ELF-1 (cell line): ENCODE measurements at regions not wholly inside any gene's neighbourhood (a gene's known extent, or its start where the extent isn't known, plus 50 kb on each side); places are given as distances from the start of the nearest gene placed in this dataset.
"Not testable (repeated sequence)": the region's sequence is repeated elsewhere in the genome, so short reads cannot be mapped to it uniquely, and the experiment has no call there.

ENCODE experiments used
- DNase-seq: peaks from one replicate; pipeline ENCODE4 v3.0.0-alpha.2; 2016; ENCODE audit warnings: low read depth, low spot score

- DNase-seq = no peak
Measured at GRCh38 chr7:34332006-34332405, 326.0 kb upstream of the NPSR1 start.

GRCh38 chr7:34333184-34333583 is 324.8 kb upstream of the NPSR1 start:
- DNase-seq = no peak

- DNase-seq = no peak
Measured at GRCh38 chr7:34333925-34334324, 324.1 kb upstream of the NPSR1 start.

GRCh38 chr7:34337163-34337562 is 320.9 kb upstream of the NPSR1 start:
- no peak for DNase-seq

- DNase-seq = no peak
Measured at GRCh38 chr7:34338961-34339526, 319.0 kb upstream of the NPSR1 start.

GRCh38 chr7:34341326-34341725 is 316.7 kb upstream of the NPSR1 start:
- DNase-seq = no peak

- DNase-seq = no peak
Measured at GRCh38 chr7:34342387-34342786, 315.6 kb upstream of the NPSR1 start.

GRCh38 chr7:34343667-34344066 is 314.4 kb upstream of the NPSR1 start:
- DNase-seq = no peak

GRCh38 chr7:34354011-34354410 is 304.0 kb upstream of the NPSR1 start:
- DNase-seq = no peak

GRCh38 chr7:34354899-34355298 is 303.1 kb upstream of the NPSR1 start:
- no peak for DNase-seq

- DNase-seq = no peak
Measured at GRCh38 chr7:34357068-34357467, 300.9 kb upstream of the NPSR1 start.

- DNase-seq = no peak
Measured at GRCh38 chr7:34357946-34358345, 300.1 kb upstream of the NPSR1 start.

- not testable (repeated sequence) for DNase-seq
Measured at GRCh38 chr7:34358578-34358977, 299.4 kb upstream of the NPSR1 start.

- DNase-seq = no peak
Measured at GRCh38 chr7:34361663-34362250, 296.3 kb upstream of the NPSR1 start.

GRCh38 chr7:34362621-34363020 is 295.4 kb upstream of the NPSR1 start:
- no peak for DNase-seq

- DNase-seq = no peak
Measured at GRCh38 chr7:34364130-34364529, 293.9 kb upstream of the NPSR1 start.

GRCh38 chr7:34365011-34365410 is 293.0 kb upstream of the NPSR1 start:
- DNase-seq = no peak

- DNase-seq = no peak
Measured at GRCh38 chr7:34365611-34366010, 292.4 kb upstream of the NPSR1 start.

- no peak for DNase-seq
Measured at GRCh38 chr7:34371922-34372321, 286.1 kb upstream of the NPSR1 start.

- no peak for DNase-seq
Measured at GRCh38 chr7:34373940-34374339, 284.1 kb upstream of the NPSR1 start.

- DNase-seq = no peak
Measured at GRCh38 chr7:34382166-34382893, 275.7 kb upstream of the NPSR1 start.

GRCh38 chr7:34385384-34385783 is 272.6 kb upstream of the NPSR1 start:
- DNase-seq = no peak
